ENCODE measurements at regions not wholly inside any gene's neighbourhood (a gene's known extent, or its start where the extent isn't known, plus 50 kb on each side); places are given as distances from the start of the nearest gene placed in this dataset.

GRCh38 chr5:54678737-54679136 lies 161.2 kb downstream of the SNX18 start:
- H3K4me1 ChIP-seq, result peaks cover 0 to 27% (median 0%) of the 10 kb centered on the region in 12 donors
- intact Hi-C loops (cut with DNase I), result no loop called here
- no peaks in the 10 kb centered on the region for H3K27me3 ChIP-seq
- H3K9me3 ChIP-seq, result peaks cover 0 to 4% (median 0%) of the 10 kb centered on the region in 12 donors
- 60 to 71% (median 66%) methylated on average over 3 of the region's 3 CpGs for WGBS, 4 donors
- H3K36me3 ChIP-seq, result no peaks in the 10 kb centered on the region
- H3K4me3 ChIP-seq, result no peak overlapping the region
- peak in 1 of 5 donors; percentile 32 for DNase-seq
- peak overlapping the region in 3 of 12 donors; percentile 25 to 35 (median 34) for H3K27ac ChIP-seq
- no peak for TF ChIP-seq POLR2A (IDR thresholded peaks at IDR 0.05)
- TF ChIP-seq, protein P1, sequence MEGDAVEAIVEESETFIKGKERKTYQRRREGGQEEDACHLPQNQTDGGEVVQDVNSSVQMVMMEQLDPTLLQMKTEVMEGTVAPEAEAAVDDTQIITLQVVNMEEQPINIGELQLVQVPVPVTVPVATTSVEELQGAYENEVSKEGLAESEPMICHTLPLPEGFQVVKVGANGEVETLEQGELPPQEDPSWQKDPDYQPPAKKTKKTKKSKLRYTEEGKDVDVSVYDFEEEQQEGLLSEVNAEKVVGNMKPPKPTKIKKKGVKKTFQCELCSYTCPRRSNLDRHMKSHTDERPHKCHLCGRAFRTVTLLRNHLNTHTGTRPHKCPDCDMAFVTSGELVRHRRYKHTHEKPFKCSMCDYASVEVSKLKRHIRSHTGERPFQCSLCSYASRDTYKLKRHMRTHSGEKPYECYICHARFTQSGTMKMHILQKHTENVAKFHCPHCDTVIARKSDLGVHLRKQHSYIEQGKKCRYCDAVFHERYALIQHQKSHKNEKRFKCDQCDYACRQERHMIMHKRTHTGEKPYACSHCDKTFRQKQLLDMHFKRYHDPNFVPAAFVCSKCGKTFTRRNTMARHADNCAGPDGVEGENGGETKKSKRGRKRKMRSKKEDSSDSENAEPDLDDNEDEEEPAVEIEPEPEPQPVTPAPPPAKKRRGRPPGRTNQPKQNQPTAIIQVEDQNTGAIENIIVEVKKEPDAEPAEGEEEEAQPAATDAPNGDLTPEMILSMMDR (IDR thresholded peaks at IDR 0.05), result no peak
- peak in 2 of 4 donors; percentile 31 to 50 for ATAC-seq

DNA sequence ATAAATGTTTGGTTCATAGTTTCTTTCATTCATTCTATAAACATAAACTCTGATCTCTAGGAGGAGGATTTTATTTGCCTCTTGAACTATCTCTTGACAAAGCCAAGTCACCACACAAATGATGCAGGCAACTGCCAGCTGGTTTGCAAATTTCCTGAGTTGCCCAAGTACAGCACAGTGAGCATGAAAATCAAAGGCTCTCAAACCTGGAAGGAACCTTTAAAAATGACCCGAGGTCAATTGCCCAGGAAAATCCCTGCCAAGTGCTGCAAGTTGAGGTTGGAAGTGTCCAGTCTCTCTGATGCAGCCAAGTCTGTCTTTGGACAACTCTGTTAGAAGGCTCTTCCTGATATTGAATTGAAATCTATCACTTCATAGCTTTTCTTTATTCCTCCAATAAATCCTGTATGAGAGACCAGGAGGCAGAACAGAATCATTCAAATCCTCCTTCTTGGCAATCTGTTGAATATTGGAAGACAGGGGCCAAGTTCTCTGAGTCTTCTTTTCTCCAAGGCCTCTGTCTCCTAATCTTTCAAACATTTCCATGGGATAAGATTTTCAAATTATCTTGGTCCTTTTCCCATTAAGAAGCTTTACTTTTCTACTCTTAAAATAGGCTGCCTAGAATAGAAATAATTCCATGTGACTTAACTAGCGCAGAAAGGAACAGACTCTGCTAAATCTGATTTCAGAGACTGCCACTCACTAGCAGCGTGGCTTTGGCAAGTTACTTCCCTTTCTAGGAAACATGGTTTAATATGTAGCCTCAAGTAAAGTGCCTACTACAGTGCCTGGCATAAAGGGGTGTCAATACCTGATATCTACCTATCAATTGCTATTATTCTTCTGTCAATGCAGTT lies 159.2 kb downstream of the SNX18 start:
- ATAC-seq, result no peak

GRCh38 chr5:54673523-54674225 lies 156.1 kb downstream of the SNX18 start:
- WGBS, 4 donors, result 82 to 86% (median 84%) methylated on average over 4 of the region's 4 CpGs
- peaks cover 0 to 14% (median 5%) of the 10 kb centered on the region in 12 donors for H3K9me3 ChIP-seq
- H3K4me3 ChIP-seq, result no peak overlapping the region
- H3K27ac ChIP-seq, result peak overlapping the region in 1 of 12 donors; percentile 79
- ATAC-seq (peak; percentile 71 to 85 (median 80)), DNase-seq (peak; percentile 51 to 71 (median 56))
- H3K4me1 ChIP-seq, result peaks cover 0 to 71% (median 0%) of the 10 kb centered on the region in 12 donors
- TF ChIP-seq, protein P1 (IDR thresholded peaks at IDR 0.05), result no peak
- no peak for TF ChIP-seq POLR2A (IDR thresholded peaks at IDR 0.05)
- H3K36me3 ChIP-seq, result no peaks in the 10 kb centered on the region
- intact Hi-C loops (cut with DNase I), result no loop called here
- no peaks in the 10 kb centered on the region for H3K27me3 ChIP-seq

More for the DNA sequence above, 159.2 kb downstream of the SNX18 start:
- TF ChIP-seq POLR2A (IDR thresholded peaks at IDR 0.05), result no peak
- TF ChIP-seq, protein P1 (IDR thresholded peaks at IDR 0.05), result no peak
- DNase-seq, result no peak
- peaks cover 0 to 47% (median 0%) of the 10 kb centered on the region in 12 donors for H3K4me1 ChIP-seq
- no peaks in the 10 kb centered on the region for H3K36me3 ChIP-seq
- intact Hi-C loops (cut with DNase I), result no loop called here
- H3K4me3 ChIP-seq, result no peak overlapping the region
- H3K27ac ChIP-seq, result peak overlapping the region in 2 of 12 donors; percentile 19 to 40
- no peaks in the 10 kb centered on the region for H3K27me3 ChIP-seq
- peaks cover 0 to 12% (median 5%) of the 10 kb centered on the region in 12 donors for H3K9me3 ChIP-seq
- 44 to 68% (median 57%) methylated on average over 3 of the region's 3 CpGs for WGBS, 4 donors

- no peaks in the 10 kb centered on the region for H3K36me3 ChIP-seq
- peaks cover 0 to 22% (median 6%) of the 10 kb centered on the region in 12 donors for H3K9me3 ChIP-seq
- intact Hi-C loops (cut with DNase I), result no loop called here
- peaks cover 0 to 71% (median 0%) of the 10 kb centered on the region in 12 donors for H3K4me1 ChIP-seq
- TF ChIP-seq POLR2A (IDR thresholded peaks at IDR 0.05), result no peak
- TF ChIP-seq, protein P1 (IDR thresholded peaks at IDR 0.05), result no peak
- H3K4me3 ChIP-seq, result no peak overlapping the region
- no peaks in the 10 kb centered on the region for H3K27me3 ChIP-seq
- DNase-seq, result no peak
- ATAC-seq, result no peak
- H3K27ac ChIP-seq, result peak overlapping the region in 1 of 12 donors; percentile 79
Measured at GRCh38 chr5:54672871-54673270, 155.3 kb downstream of the SNX18 start.
